GM19328 (cell line): ENCODE measurements at regions not wholly inside any gene's neighbourhood (a gene's known extent, or its start where the extent isn't known, plus 50 kb on each side); places are given as distances from the start of the nearest gene placed in this dataset.

Experiments
- ATAC-seq: cut with Tn5 transposase; IDR thresholded peaks from one replicate; pipeline ENCODE4 v1.9.1; 2021; ENCODE audit warnings: mild to moderate bottlenecking, moderate library complexity; ENCODE audit not compliant: unreplicated experiment

DNA sequence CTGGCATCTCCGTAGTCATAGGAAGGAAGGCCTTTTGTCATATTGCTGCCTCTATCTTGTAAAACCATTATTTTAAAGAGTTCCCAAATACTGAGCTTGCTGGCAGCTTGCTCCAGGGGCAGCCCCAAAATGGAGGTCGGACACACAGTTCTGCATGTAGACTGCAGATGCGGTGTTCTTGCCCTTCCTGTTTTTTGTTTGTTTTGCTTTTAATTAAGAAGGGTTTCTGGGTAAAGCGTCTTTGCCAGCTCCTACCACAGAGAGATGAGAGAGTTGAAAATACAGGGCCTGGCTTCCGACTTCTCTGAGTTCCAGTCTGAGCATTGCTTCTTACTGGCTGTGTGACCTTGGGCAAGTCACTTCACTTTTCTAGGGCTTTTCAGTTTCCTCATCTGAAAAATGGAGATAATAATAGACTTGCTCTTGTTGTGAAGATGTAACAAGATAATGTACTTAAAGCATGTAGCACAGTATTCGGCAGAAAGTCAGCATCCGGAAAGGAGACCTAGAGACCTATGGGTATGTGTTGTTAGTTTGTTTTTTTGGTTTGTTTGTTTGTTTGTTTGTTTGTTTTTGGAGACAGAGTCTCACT lies 67.8 kb upstream of the GSE1 start:
- ATAC-seq = no peak

DNA sequence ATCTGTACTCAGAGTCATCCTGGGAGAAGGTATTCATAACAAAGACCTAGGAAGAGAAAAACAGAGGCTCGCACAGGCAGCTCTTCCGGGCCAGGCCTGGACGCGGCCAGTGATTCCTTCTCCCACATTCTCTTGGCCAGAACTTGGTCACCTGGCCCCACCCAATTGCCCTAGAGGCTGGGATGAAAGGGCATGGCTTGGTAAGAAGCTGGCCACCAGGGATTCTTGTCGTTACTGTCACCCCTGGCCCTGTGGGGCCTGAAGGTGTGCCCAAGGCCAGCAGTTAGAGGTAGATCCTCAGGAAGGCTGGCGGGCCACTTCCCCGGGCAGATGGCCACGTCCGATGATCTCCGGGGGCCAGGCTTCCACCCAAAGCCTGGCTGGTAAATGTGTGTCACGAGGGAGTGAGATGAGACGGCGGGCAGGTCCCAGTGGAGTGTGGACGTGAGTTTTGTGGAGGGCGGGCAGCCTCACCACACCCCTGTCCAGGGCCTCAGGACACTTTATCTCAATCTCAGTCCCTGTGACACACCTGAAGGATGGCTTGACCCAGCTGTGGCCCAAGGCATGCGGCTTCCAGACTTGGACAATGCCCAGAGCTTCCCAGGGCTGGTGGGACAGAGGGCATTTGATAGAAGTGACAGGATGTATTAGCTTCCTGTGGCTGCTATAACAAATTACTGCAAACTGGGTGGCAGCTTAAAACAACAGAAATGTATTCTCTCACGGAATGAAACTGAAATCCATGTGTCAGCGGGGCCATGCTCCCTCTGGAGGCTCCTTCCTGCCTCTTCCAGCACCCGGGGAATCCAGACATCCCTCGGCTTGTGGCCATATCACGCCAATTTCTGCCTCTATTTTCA lies 66.3 kb upstream of the GSE1 start:
- ATAC-seq = no peak

DNA sequence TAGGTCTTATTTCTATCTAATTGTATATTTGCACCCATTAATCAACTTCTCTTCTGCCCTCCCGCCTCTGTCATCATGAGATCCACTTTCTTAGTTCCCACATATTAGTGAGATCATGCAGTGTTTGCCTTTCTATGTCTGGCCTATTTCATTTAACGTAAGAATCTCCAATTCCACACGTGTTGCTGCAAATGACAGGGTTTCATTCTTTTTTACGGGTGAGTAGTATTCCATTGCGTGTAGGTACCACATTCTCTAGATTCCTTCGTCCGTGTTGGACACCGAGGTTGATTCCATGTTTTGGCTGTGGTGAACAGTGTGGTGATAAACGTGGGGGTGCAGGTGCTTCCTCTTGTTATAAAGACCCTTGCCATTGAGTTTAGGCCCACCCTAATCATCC lies 64.7 kb upstream of the GSE1 start:
- no peak for ATAC-seq

DNA sequence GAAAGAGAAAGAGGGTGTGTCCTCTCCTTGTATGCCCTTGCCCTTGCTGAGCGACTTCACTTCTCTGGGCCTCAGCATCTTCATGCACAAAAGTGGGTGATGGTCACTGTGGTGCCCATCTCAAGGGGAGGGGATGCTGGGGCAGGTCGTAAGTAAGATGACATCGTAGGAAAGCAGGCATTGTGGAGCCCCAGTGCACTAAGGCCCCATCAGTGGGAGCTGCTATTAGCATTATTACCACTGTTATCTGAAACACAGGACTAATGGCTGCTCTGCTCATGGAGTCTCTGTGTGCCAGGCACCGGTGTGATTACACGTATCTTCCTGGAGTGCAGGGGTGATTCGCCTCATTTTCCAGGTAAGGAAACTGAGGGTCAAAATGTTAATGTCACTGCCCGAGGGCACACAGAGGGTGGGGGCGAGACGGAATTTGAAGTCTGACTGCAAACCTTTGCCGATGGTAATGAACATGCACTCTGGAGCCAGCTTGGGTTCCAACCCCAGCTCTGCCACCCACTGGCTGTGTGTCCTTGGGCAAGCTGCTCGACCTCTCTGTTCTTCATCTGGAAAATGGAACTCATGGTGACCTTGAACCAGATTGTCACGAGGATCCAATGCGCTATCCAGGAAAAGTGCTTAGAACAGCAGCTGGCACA lies 63.2 kb upstream of the GSE1 start:
- no peak for ATAC-seq

DNA sequence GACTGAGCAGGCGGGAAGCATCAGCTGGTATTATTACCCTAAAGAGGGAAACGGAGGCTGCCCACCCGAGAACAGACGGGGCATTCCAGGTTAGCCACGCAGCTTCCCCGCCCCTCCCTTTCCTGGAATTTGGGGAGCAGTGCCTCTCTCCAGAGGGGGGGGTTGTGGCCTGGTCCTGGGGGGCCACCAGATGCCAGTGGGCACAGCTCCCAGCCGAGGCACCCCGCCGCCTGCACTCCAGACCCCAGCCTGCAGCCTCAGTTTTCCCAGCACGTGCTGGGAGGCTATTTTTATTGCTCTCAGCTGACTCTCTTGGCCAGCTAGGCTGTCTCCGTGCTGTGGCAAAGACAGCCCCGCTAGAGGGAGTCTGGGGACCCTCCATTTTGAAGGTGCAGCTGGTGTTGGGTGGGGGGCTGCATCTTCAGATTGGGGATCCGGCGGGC lies 62.7 kb upstream of the GSE1 start:
- ATAC-seq = no peak

DNA sequence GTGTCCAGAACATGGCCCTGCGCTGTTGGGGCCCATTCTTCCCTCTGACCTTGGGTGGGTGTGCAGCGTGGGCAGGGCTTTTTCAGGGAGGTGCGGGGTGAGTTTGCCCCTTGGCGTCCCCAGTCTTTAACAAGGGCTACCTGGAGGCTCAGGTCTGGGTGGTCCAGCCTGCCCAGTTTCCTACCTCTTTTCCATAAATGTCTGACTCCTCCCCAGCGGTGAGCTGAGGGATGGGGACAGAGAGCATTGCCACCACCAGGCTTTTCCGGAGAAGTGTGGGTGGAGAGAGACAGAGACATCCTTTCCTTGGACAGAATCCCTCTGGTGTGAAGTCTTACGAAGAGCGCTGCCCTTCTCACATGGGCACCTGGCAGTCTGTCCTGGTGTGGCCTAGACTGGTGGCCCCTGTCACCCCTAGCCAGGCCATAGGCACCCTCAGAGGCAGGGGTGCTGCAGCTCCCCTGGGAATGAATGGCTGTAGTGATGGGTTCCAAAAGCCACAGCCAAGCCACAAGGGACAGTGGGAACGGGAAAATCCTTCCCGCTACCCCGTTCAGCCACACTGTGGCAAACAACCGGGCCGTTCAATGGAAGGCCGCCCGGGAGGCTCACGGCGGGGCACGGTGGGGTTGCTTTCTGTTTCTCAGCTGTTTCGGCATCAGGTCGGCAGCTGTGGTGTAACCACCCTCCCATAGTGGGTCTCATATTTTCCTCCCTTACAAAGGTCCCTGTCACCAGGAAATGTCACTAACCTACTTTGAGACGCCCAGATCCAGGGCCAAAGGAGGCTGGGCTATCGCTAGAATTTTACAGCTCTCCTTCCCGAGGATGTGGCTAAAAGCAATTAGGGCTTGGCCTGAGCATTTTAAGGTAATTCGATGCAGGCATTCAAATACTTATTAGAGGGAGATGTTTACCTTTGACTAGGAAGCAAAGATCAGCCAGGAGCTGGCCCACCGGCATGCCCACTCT lies 61.9 kb upstream of the GSE1 start:
- no peak for ATAC-seq

DNA sequence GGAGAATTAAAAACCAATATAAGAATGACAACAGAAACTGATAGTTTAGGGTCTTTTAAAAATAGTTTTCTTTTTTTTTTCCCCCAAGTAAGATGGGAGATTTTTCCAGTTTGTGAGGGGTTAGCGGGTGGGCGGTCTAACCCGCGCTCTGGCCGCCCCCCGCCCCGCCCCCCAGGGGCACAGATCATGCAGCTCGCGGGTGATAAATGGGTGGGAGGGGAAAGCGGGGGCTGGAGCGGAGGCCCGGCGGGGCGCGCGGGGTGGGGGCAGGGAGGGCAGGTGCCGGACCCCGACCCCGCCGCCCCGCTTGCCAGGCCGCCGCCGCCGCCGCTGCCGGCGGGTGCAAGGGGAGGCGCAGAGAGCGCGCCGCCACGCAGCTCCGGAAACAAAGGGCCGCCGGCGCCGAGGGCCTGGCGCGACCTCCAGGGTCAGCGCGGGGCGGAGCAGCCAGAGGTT lies 60.1 kb upstream of the GSE1 start:
- no peak for ATAC-seq

DNA sequence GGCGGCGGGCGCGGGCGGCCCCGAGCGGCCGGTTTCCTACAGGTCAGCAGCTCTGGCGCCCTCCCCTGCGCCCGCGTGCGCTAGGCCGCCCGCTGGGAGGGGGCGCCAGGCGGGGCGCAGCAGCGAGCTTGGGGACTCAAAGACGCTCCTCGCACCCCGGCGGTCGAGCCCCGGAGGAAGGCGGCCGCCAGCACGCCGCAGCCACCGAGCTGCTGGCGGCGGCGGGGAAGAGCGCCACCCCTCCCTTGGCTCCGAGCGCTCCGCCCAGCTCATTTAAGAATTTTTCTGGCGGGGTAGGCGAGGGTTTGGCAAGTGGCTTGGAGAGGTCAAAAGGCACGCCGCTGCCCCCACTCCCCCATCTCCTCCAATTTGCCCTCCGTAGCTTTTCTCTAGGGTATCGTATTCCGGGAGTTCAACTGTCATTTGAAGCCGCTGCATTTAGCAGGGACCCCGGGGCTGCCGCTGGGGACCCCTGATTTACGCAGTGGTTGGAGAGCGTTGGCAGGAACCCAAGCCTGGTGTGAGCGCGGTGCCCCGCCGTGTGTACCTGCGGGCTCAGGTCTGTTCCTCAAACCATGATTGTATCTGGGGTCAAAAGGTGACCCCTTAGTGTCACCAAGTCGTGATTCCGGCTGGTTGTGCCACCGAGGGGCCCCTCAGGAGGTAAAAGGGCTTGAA lies 59.5 kb upstream of the GSE1 start:
- ATAC-seq = peak; percentile 39

DNA sequence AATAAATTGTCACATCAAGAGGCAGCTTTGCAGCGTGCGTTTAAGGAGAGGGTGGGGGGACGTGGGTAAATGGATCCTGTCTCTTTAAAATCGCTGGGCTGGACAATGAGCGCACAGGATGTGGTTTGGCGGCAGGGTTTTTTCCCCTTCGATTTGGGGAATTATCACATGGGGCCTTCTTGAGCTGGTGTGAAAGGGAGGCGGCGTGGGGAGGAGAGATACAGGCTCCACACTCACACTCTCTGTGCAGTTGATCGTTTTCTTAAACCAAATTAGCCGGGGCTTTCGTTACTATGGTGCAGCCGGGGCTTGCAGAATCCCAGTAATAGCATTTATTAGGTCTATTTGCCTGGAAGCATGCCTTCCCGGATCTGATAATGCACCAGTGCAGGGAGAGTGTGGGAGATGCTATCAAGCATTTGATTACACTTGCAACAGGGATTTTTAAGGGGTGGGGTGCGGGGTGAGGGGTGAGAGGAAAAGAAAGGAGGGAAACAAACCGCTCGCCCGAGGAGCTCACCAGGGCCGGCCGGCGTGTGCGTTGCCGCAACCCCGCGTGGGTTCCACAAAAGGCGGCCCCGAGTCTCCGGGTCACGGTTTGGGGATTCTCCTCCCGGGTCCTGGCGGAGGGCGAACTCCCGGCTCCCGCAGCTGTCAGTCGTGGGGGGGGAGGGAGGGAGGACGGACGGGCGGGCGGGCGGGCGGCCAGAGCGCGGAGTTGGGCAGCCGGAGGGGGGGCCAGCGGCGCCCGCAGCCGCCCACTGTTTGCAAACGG lies 58.8 kb upstream of the GSE1 start:
- no peak for ATAC-seq

DNA sequence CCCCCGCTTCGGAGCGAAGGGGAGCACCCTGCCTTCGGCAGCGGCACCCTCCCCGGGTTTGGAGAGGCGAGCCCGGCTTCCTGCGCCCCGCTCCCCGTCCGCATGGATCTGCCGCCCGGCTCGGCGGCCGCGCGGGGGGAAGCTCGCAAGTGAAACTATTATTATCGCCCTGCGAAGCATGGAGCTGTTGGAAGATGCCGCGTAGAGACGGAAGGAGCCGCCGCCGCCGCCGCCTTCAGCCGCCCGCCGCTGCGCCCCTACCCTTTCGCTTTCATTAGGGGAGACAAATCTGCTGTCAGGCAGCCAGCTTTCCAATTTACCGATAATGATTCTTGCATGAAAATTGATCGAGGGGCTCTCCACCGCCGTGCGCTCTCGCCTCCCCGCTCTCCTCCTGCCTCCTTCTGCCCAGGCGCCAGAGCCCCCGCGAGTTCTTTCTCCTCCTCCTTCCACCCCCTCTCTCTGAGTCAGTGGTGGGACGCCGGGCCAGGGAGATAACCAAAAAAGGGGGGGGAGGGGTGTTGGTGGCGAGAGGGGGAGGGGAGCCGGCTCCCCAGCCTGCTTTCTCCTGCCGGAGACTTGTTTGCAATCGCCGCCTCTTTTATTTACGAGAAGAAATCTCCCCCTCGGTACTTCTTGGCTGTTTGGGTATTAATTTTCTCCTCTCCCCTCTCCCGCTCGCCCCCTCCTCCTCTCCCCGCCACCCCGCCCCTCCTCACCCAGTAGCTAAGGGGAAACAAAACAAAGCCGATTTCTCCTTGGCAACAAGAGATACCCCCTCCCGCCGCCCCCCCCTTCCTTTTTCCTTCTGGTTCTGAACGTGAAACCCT lies 58.0 kb upstream of the GSE1 start:
- ATAC-seq = no peak

DNA sequence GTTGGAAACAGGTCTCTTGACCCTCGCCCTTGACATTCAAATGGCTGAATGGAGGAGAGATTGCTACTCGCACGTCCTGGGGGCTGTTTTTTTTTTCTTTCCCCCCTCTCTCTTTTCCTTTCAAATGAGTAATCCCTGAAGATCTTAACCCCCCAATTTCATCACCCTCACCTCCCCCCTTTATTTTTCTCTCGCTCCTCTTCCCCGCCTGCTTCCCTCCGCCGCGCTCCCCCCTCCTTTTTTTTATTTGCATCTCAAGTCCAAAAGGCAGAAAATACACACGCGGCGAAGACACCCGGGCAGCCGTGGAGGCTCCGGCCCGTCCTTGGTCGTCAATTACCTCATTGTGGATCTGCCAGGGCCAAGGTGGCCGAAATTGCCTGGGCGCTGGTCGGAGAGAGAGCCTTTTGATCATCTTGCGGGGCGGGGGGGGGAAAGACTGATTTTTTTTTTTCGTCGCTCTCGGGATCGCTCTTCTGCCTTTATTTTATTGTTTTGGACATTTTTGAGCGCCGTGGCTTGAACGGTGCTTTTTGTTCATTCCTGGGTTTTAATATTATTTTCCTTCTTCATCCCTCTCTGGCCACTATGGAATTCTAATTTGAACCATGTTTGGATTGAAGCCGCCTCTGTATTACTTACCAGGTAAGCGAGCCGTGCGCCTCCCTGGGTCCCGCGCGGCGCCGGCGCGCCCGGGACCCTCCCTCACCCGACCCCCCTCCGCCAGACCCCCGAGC lies 57.2 kb upstream of the GSE1 start:
- no peak for ATAC-seq

DNA sequence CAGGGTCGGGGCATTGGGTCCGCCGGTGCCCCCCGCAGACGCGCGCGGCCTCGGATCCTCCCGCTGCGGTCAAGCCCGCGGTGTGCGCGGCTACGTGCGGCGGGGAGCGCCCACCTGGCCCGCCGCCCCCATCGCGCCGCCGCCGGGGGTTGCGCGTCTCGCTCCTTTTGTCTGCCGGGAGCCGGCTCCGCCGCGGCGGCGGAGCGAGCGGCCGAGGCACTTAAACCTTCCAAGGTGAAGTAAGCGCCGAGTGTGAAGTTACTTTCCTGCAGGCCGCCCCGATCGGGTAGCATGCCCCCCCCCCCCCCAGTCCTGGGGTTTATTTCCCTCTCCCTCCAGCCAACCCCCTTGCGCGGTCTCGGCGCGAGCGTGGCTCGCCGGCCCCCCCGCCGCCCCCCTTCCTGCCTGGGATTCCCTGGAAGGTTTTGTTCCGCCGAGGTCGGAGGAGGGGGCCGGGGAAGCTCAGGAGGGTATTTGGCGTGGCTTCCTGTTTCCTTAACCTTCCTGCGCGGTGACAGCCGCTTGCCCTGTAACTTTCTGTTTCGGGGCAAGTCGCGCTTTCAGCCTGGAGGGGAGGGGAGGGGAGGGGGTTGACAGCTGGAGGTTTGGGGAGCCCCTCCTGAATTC lies 56.6 kb upstream of the GSE1 start:
- ATAC-seq = no peak

DNA sequence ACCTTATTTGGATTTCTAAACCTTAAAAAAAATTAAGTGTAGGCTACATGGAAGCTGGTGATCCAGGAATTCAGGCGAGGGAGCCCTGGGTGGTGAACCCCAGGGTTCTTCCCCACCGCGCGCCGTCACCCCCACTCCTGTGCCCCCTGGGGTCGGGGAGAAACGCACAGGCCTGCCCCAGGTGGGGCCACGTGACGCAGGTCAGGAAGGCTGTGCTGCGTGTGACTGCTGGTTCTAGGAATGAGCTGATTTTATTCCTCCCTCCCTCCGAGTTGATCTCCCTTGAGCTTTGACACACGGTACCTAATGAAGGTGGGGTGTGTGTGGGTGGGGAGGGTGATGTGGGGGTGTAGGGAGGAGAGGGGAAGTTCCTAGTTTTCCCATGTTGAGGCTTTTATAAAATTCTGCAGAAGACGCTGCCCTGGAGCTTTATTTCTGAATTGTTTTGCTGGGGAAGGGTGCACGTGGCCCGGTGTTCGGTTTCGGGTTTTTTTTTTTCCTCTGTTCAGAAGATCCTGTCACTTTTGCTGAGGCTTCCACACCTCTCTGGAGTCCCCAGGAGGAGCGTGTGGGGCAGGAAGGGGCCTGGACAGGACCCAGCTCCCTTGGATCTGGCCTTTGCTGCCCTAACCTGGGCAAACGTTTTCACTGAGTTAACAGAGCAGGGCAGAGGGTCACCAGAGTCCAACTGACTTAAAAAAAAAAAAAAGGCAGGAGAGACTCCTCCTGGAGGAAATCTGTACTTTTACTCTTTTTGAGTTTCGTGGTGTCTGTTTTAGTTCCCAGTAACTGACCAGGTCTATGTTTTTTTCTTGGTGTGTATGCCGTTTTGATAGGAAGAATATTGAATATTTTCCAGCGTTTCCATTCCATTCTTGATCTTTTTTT lies 55.8 kb upstream of the GSE1 start:
- ATAC-seq = no peak

DNA sequence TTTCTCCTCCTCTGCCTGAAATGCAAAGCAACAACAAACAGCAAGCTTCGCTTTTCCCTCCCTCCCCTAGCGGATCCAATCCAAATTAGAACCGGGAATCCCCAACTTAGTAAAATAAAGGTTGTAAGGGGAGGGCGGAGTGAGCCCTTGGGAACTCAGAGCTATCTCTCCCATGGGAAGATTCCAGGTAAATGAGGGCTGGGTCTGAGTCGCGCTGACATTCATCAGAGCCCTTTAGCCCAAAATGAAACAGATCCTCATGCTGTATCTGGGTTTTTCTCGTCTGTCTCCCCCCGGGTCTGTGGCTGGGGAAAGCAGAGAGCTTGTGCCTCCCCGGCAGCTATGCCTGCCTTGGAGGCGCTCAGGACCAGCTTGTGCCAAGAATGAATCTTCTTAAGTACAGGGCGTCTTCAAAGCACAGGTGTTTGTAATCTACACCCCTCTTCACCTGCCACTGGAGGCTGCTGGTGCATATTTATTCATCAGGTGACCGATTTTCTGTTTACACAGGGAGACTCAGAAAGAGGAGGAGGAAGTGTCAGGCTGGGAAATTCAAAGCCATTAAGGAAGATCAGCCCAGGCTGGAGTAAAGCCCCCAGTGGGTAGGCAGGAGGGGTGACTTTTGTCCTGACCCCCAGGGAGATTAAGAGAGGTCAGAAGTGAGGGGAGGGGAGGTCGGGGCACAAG lies 55.0 kb upstream of the GSE1 start:
- ATAC-seq = no peak

DNA sequence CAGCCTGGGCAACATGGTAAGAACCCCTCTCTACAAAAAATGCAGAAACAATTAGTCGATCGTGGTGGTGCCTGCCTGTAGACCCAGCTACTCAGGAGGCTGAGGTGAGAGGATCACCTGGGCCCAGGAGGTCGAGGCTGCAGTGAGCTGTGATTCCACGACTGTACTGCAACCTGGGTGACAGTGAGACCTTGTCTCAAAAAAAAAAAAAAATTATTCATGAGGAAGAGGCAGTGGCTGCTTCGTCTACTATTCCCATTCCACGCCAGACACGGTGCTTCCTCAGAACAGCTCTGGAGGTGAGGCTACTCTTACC lies 52.2 kb upstream of the GSE1 start:
- no peak for ATAC-seq
